Lower lobe of right lung (tissue), 2 donors: ENCODE measurements at regions not wholly inside any gene's neighbourhood (a gene's known extent, or its start where the extent isn't known, plus 50 kb on each side); places are given as distances from the start of the nearest gene placed in this dataset.
A peak's percentile ranks its signal among the peaks of the same experiment; 100 is the strongest.

Experiments used
- ATAC-seq, 2 donors: fragments of 200-7000 bp; cut with Tn5 transposase; one replicate each; pipeline ENCODE4 v1.9.1; 2020 to 2022; ENCODE audit warnings: mild to moderate bottlenecking in 2 of 2, moderate library complexity in 2 of 2
- DNase-seq: peaks from one replicate; pipeline ENCODE4 v3.0.0-alpha.2; 2020
- H3K27ac ChIP-seq: fragments of 200-600 bp; one replicate; pipeline ENCODE4 v1.8.0; 2022
- H3K27me3 ChIP-seq: fragments of 200-600 bp; one replicate; pipeline ENCODE4 v1.8.0; 2022; ENCODE audit warnings: low read depth
- H3K36me3 ChIP-seq: fragments of 200-600 bp; one replicate; pipeline ENCODE4 v1.8.0; 2022; ENCODE audit warnings: mild to moderate bottlenecking
- H3K4me1 ChIP-seq: fragments of 200-600 bp; one replicate; pipeline ENCODE4 v1.8.0; 2022
- H3K4me3 ChIP-seq: fragments of 200-600 bp; one replicate; pipeline ENCODE4 v1.8.0; 2022; ENCODE audit warnings: mild to moderate bottlenecking
- H3K9me3 ChIP-seq: fragments of 200-600 bp; one replicate; pipeline ENCODE4 v1.8.0; 2022
- CTCF ChIP-seq: fragments of 200-600 bp; IDR thresholded peaks from one replicate; pipeline ENCODE4 v1.8.0; 2022; ENCODE audit warnings: antibody characterized with exemption, mild to moderate bottlenecking
- intact Hi-C: fragments of 100-400 bp; cut with DNase I; formaldehyde crosslinking; loops from one replicate; pipeline ENCODE4 v1.11.0; 2022
- donor health status: DM: no; HTN: yes; CAD: no; lungs with severe emphysema.

- H3K9me3 ChIP-seq, result no peaks in the 10 kb centered on the region
- H3K27ac ChIP-seq, result no peak overlapping the region
- H3K4me3 ChIP-seq, result no peak overlapping the region
- H3K36me3 ChIP-seq, result no peaks in the 10 kb centered on the region
- no peak for DNase-seq
- intact Hi-C loops, result no loop called here
- no peaks in the 10 kb centered on the region for H3K27me3 ChIP-seq
- H3K4me1 ChIP-seq, result peaks cover 9% of the 10 kb centered on the region
- no peak for TF ChIP-seq CTCF
- ATAC-seq, result no peak
Observed at GRCh38 chr4:74878323-74878722, 54.6 kb upstream of the PARM1 start.

GRCh38 chr4:74875451-74875850 is 57.5 kb upstream of the PARM1 start:
- Histone ChIP-seq H3K27me3 (no peaks in the 10 kb centered on the region), H3K9me3 (no peaks in the 10 kb centered on the region), H3K27ac (no peak overlapping the region), H3K36me3 (no peaks in the 10 kb centered on the region), H3K4me3 (no peak overlapping the region), H3K4me1 (peaks cover 10% of the 10 kb centered on the region)
- no peak for TF ChIP-seq CTCF
- DNase-seq (no peak), ATAC-seq (no peak)
- intact Hi-C loops, result no loop called here

- no peaks in the 10 kb centered on the region for H3K27me3 ChIP-seq
- intact Hi-C loops, result no loop called here
- H3K9me3 ChIP-seq, result no peaks in the 10 kb centered on the region
- H3K27ac ChIP-seq, result no peak overlapping the region
- H3K4me3 ChIP-seq, result no peak overlapping the region
- peaks cover 10% of the 10 kb centered on the region for H3K4me1 ChIP-seq
- peak; percentile 86 for TF ChIP-seq CTCF
- ATAC-seq (peak; percentile 90 to 96), DNase-seq (no peak)
- H3K36me3 ChIP-seq, result no peaks in the 10 kb centered on the region
Observed at GRCh38 chr4:74874753-74875367, 58.1 kb upstream of the PARM1 start.

GRCh38 chr4:74873545-74874301 is 59.2 kb upstream of the PARM1 start:
- TF ChIP-seq CTCF, result no peak
- no peaks in the 10 kb centered on the region for H3K27me3 ChIP-seq
- ATAC-seq (peak in 1 of 2 donors; percentile 43), DNase-seq (no peak)
- H3K4me3 ChIP-seq, result no peak overlapping the region
- no peak overlapping the region for H3K27ac ChIP-seq
- H3K9me3 ChIP-seq, result no peaks in the 10 kb centered on the region
- peaks cover 10% of the 10 kb centered on the region for H3K4me1 ChIP-seq
- no peaks in the 10 kb centered on the region for H3K36me3 ChIP-seq
- intact Hi-C loops, result no loop called here

- Histone ChIP-seq H3K27me3 (no peaks in the 10 kb centered on the region), H3K36me3 (no peaks in the 10 kb centered on the region), H3K9me3 (no peaks in the 10 kb centered on the region), H3K4me1 (no peaks in the 10 kb centered on the region), H3K4me3 (no peak overlapping the region), H3K27ac (no peak overlapping the region)
- DNase-seq (no peak), ATAC-seq (no peak)
- intact Hi-C loops, result no loop called here
- no peak for TF ChIP-seq CTCF
Observed at GRCh38 chr4:74858921-74859562, 64.7 kb upstream of the BTC start.
